ENCODE measurements at regions not wholly inside any gene's neighbourhood (a gene's known extent, or its start where the extent isn't known, plus 50 kb on each side); places are given as distances from the start of the nearest gene placed in this dataset.

- no peak overlapping the region for H3K4me3 Mint-ChIP-seq
- no peak for DNase-seq
- no peaks in the 10 kb centered on the region for H3K4me1 ChIP-seq (ENCODE audit: insufficient read depth, low read length)
- no peak overlapping the region for H3K27ac Mint-ChIP-seq
- no peaks in the 10 kb centered on the region for H3K4me1 Mint-ChIP-seq
- ChIA-PET POLR2A (no interaction called here), CTCF (no interaction called here)
- no peaks in the 10 kb centered on the region for H3K36me3 ChIP-seq (ENCODE audit: insufficient read depth, low read length)
- no peak overlapping the region for H3K27ac ChIP-seq (ENCODE audit: low read depth, low read length)
- no peaks in the 10 kb centered on the region for H3K27me3 ChIP-seq (ENCODE audit: insufficient read depth, low read length, poor library complexity, severe bottlenecking)
- no peaks in the 10 kb centered on the region for H3K9me3 ChIP-seq (ENCODE audit: low read length)
- no peak overlapping the region for H3K4me3 ChIP-seq (ENCODE audit: low read length)
- H3K27me3 Mint-ChIP-seq = peaks cover 8 to 14% of the 10 kb centered on the region in 2 donors
- H3K9me3 Mint-ChIP-seq = peaks cover 0 to 15% (median 2%) of the 10 kb centered on the region in 5 donors
- no peaks in the 10 kb centered on the region for H3K36me3 Mint-ChIP-seq
These were observed 140.1 kb upstream of the THBS2 start for GRCh38 chr6:169393753-169394152.

GRCh38 chr6:169391473-169392071 lies 137.9 kb upstream of the THBS2 start:
- Histone ChIP-seq H3K27me3 (ENCODE audit: insufficient read depth, low read length, poor library complexity, severe bottlenecking) (no peaks in the 10 kb centered on the region), H3K36me3 (ENCODE audit: insufficient read depth, low read length) (no peaks in the 10 kb centered on the region), H3K4me1 (ENCODE audit: insufficient read depth, low read length) (no peaks in the 10 kb centered on the region), H3K27ac (ENCODE audit: low read depth, low read length) (no peak overlapping the region), H3K9me3 (ENCODE audit: low read length) (no peaks in the 10 kb centered on the region), H3K4me3 (ENCODE audit: low read length) (no peak overlapping the region)
- no peaks in the 10 kb centered on the region for H3K4me1 Mint-ChIP-seq
- H3K27me3 Mint-ChIP-seq = peaks cover 10 to 18% of the 10 kb centered on the region in 2 donors
- H3K4me3 Mint-ChIP-seq = no peak overlapping the region
- no peak for DNase-seq
- H3K36me3 Mint-ChIP-seq = no peaks in the 10 kb centered on the region
- POLR2A ChIA-PET = no interaction called here
- CTCF ChIA-PET = no interaction called here
- peaks cover 0 to 15% (median 3%) of the 10 kb centered on the region in 5 donors for H3K9me3 Mint-ChIP-seq
- no peak overlapping the region for H3K27ac Mint-ChIP-seq

GRCh38 chr6:169388395-169389166 lies 134.9 kb upstream of the THBS2 start:
- Mint-ChIP-seq H3K9me3 (peaks cover 0 to 19% (median 3%) of the 10 kb centered on the region in 5 donors), H3K27ac (no peak overlapping the region), H3K36me3 (no peaks in the 10 kb centered on the region), H3K4me3 (no peak overlapping the region), H3K4me1 (no peaks in the 10 kb centered on the region), H3K27me3 (peaks cover 9 to 13% of the 10 kb centered on the region in 2 donors)
- H3K9me3 ChIP-seq (ENCODE audit: low read length) = no peaks in the 10 kb centered on the region
- no peaks in the 10 kb centered on the region for H3K4me1 ChIP-seq (ENCODE audit: insufficient read depth, low read length)
- H3K36me3 ChIP-seq (ENCODE audit: insufficient read depth, low read length) = no peaks in the 10 kb centered on the region
- no peaks in the 10 kb centered on the region for H3K27me3 ChIP-seq (ENCODE audit: insufficient read depth, low read length, poor library complexity, severe bottlenecking)
- H3K4me3 ChIP-seq (ENCODE audit: low read length) = no peak overlapping the region
- ChIA-PET CTCF (no interaction called here), POLR2A (no interaction called here)
- H3K27ac ChIP-seq (ENCODE audit: low read depth, low read length) = no peak overlapping the region
- no peak for DNase-seq

GRCh38 chr6:169387809-169388383 lies 134.2 kb upstream of the THBS2 start:
- ChIA-PET CTCF (no interaction called here), POLR2A (no interaction called here)
- no peaks in the 10 kb centered on the region for H3K36me3 ChIP-seq (ENCODE audit: insufficient read depth, low read length)
- Mint-ChIP-seq H3K4me3 (no peak overlapping the region), H3K36me3 (no peaks in the 10 kb centered on the region), H3K27ac (no peak overlapping the region), H3K4me1 (no peaks in the 10 kb centered on the region), H3K9me3 (peaks cover 0 to 21% (median 3%) of the 10 kb centered on the region in 5 donors), H3K27me3 (peaks cover 9 to 19% of the 10 kb centered on the region in 2 donors)
- H3K4me3 ChIP-seq (ENCODE audit: low read length) = no peak overlapping the region
- H3K27me3 ChIP-seq (ENCODE audit: insufficient read depth, low read length, poor library complexity, severe bottlenecking) = no peaks in the 10 kb centered on the region
- no peak overlapping the region for H3K27ac ChIP-seq (ENCODE audit: low read depth, low read length)
- H3K4me1 ChIP-seq (ENCODE audit: insufficient read depth, low read length) = no peaks in the 10 kb centered on the region
- no peaks in the 10 kb centered on the region for H3K9me3 ChIP-seq (ENCODE audit: low read length)
- DNase-seq = no peak

GRCh38 chr6:169386411-169387057 lies 132.9 kb upstream of the THBS2 start:
- Mint-ChIP-seq H3K27me3 (peaks cover 9 to 19% of the 10 kb centered on the region in 2 donors), H3K9me3 (peaks cover 0 to 21% (median 3%) of the 10 kb centered on the region in 5 donors), H3K4me1 (no peaks in the 10 kb centered on the region), H3K36me3 (peaks cover 0 to 1% (median 0%) of the 10 kb centered on the region in 3 donors), H3K27ac (no peak overlapping the region), H3K4me3 (no peak overlapping the region)
- no peak for DNase-seq
- H3K27ac ChIP-seq (ENCODE audit: low read depth, low read length) = no peak overlapping the region
- CTCF ChIA-PET = no interaction called here
- no peaks in the 10 kb centered on the region for H3K4me1 ChIP-seq (ENCODE audit: insufficient read depth, low read length)
- H3K27me3 ChIP-seq (ENCODE audit: insufficient read depth, low read length, poor library complexity, severe bottlenecking) = no peaks in the 10 kb centered on the region
- H3K4me3 ChIP-seq (ENCODE audit: low read length) = no peak overlapping the region
- no peaks in the 10 kb centered on the region for H3K9me3 ChIP-seq (ENCODE audit: low read length)
- POLR2A ChIA-PET = no interaction called here
- no peaks in the 10 kb centered on the region for H3K36me3 ChIP-seq (ENCODE audit: insufficient read depth, low read length)

GRCh38 chr6:169385237-169385880 lies 131.7 kb upstream of the THBS2 start:
- no peak overlapping the region for H3K27ac ChIP-seq (ENCODE audit: low read depth, low read length)
- no peaks in the 10 kb centered on the region for H3K36me3 ChIP-seq (ENCODE audit: insufficient read depth, low read length)
- no peak for DNase-seq
- H3K9me3 ChIP-seq (ENCODE audit: low read length) = no peaks in the 10 kb centered on the region
- H3K27ac Mint-ChIP-seq = no peak overlapping the region
- H3K36me3 Mint-ChIP-seq = peaks cover 0 to 1% (median 0%) of the 10 kb centered on the region in 3 donors
- H3K4me3 Mint-ChIP-seq = no peak overlapping the region
- ChIA-PET POLR2A (no interaction called here), CTCF (no interaction called here)
- no peaks in the 10 kb centered on the region for H3K27me3 ChIP-seq (ENCODE audit: insufficient read depth, low read length, poor library complexity, severe bottlenecking)
- no peaks in the 10 kb centered on the region for H3K4me1 Mint-ChIP-seq
- no peak overlapping the region for H3K4me3 ChIP-seq (ENCODE audit: low read length)
- H3K9me3 Mint-ChIP-seq = peaks cover 0 to 11% (median 3%) of the 10 kb centered on the region in 5 donors
- H3K27me3 Mint-ChIP-seq = peaks cover 9 to 19% of the 10 kb centered on the region in 2 donors
- no peaks in the 10 kb centered on the region for H3K4me1 ChIP-seq (ENCODE audit: insufficient read depth, low read length)

GRCh38 chr6:169384291-169384690 lies 130.6 kb upstream of the THBS2 start:
- no peak overlapping the region for H3K4me3 Mint-ChIP-seq
- Histone ChIP-seq H3K27me3 (ENCODE audit: insufficient read depth, low read length, poor library complexity, severe bottlenecking) (no peaks in the 10 kb centered on the region), H3K36me3 (ENCODE audit: insufficient read depth, low read length) (no peaks in the 10 kb centered on the region), H3K4me1 (ENCODE audit: insufficient read depth, low read length) (no peaks in the 10 kb centered on the region), H3K27ac (ENCODE audit: low read depth, low read length) (no peak overlapping the region), H3K9me3 (ENCODE audit: low read length) (no peaks in the 10 kb centered on the region), H3K4me3 (ENCODE audit: low read length) (no peak overlapping the region)
- CTCF ChIA-PET = no interaction called here
- H3K36me3 Mint-ChIP-seq = peaks cover 0 to 1% (median 0%) of the 10 kb centered on the region in 3 donors
- H3K27ac Mint-ChIP-seq = no peak overlapping the region
- peaks cover 0 to 6% (median 3%) of the 10 kb centered on the region in 5 donors for H3K9me3 Mint-ChIP-seq
- DNase-seq = no peak
- POLR2A ChIA-PET = no interaction called here
- H3K4me1 Mint-ChIP-seq = no peaks in the 10 kb centered on the region
- peaks cover 9 to 17% of the 10 kb centered on the region in 2 donors for H3K27me3 Mint-ChIP-seq

GRCh38 chr6:169383265-169383664 lies 129.6 kb upstream of the THBS2 start:
- no peaks in the 10 kb centered on the region for H3K4me1 Mint-ChIP-seq
- CTCF ChIA-PET = no interaction called here
- H3K27me3 Mint-ChIP-seq = peaks cover 12 to 25% of the 10 kb centered on the region in 2 donors
- H3K9me3 Mint-ChIP-seq = peaks cover 0 to 6% (median 3%) of the 10 kb centered on the region in 5 donors
- Histone ChIP-seq H3K4me3 (ENCODE audit: low read length) (no peak overlapping the region), H3K4me1 (ENCODE audit: insufficient read depth, low read length) (no peaks in the 10 kb centered on the region), H3K27me3 (ENCODE audit: insufficient read depth, low read length, poor library complexity, severe bottlenecking) (no peaks in the 10 kb centered on the region), H3K36me3 (ENCODE audit: insufficient read depth, low read length) (no peaks in the 10 kb centered on the region), H3K9me3 (ENCODE audit: low read length) (no peaks in the 10 kb centered on the region), H3K27ac (ENCODE audit: low read depth, low read length) (no peak overlapping the region)
- POLR2A ChIA-PET = no interaction called here
- H3K4me3 Mint-ChIP-seq = no peak overlapping the region
- peaks cover 0 to 1% (median 0%) of the 10 kb centered on the region in 3 donors for H3K36me3 Mint-ChIP-seq
- no peak for DNase-seq
- no peak overlapping the region for H3K27ac Mint-ChIP-seq

Measured in CD8-positive, alpha-beta memory T cell (primary cell).